Erythroblast (primary cell): ENCODE measurements at regions not wholly inside any gene's neighbourhood (a gene's known extent, or its start where the extent isn't known, plus 50 kb on each side); places are given as distances from the start of the nearest gene placed in this dataset.

Experiments
- GATA1 ChIP-seq: IDR thresholded peaks from 2 replicates; pipeline ENCODE4 v1.6.1; 2011; ENCODE audit warnings: low read depth, mild to moderate bottlenecking, control low read depth, low read length, moderate library complexity
- POLR2A ChIP-seq: IDR thresholded peaks from 2 replicates; pipeline ENCODE4 v1.6.1; 2011; ENCODE audit warnings: mild to moderate bottlenecking, low read length

DNA sequence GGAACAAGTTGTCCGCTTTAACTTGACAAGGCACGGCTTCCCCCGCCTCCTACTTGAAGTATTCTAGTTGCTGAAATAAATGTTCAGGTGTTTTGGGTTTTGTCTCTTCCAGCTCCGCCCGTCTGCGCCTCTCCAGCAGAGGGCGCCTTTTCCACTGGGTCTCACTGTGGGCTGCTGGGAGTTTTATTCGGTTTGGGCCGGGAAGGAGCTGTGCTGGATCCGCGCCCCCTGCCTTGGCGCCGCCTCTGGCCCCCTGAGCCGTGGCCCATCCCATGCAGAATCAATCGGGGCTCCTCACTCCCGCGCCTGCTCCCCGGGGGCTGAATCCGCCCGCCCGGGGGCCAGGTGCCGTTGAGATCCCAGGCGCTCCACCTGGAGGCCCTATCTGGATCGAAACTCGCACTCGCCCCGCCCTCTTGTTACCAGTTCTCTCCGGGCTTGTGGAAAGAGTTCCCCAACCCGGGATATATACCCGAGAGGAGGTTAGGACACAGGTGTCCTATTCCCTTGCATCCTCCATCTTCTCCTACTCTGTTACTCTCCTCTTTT, 51.0 kb upstream of the TCF21 start:
- TF ChIP-seq POLR2A (no peak), GATA1 (no peak)
